ENCODE measurements at regions not wholly inside any gene's neighbourhood (a gene's known extent, or its start where the extent isn't known, plus 50 kb on each side); places are given as distances from the start of the nearest gene placed in this dataset.

DNA sequence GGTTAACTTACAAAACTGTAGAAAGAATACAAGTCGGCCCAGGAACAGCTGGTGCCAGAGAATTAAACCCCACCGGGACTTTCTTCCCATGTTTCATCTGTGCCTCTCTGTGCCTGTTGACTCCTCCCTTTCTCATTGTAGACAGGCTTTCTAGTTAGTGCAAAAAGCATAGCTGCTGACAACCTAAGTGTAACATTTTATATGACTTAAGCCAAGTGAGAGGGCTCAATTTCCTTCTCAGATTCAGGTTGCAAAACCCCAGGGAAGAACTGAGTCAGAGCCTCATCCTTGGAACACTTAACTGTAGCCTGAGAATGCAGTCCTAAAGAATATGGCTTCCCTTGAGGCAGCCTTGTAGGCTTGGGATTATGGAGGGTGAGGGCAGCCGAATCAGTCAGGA lies 302.5 kb upstream of the AZI2 start:
- no peak for TF ChIP-seq EP300 (IDR thresholded peaks at IDR 0.05)
- TF ChIP-seq, protein P1, sequence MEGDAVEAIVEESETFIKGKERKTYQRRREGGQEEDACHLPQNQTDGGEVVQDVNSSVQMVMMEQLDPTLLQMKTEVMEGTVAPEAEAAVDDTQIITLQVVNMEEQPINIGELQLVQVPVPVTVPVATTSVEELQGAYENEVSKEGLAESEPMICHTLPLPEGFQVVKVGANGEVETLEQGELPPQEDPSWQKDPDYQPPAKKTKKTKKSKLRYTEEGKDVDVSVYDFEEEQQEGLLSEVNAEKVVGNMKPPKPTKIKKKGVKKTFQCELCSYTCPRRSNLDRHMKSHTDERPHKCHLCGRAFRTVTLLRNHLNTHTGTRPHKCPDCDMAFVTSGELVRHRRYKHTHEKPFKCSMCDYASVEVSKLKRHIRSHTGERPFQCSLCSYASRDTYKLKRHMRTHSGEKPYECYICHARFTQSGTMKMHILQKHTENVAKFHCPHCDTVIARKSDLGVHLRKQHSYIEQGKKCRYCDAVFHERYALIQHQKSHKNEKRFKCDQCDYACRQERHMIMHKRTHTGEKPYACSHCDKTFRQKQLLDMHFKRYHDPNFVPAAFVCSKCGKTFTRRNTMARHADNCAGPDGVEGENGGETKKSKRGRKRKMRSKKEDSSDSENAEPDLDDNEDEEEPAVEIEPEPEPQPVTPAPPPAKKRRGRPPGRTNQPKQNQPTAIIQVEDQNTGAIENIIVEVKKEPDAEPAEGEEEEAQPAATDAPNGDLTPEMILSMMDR (IDR thresholded peaks at IDR 0.05) = no peak

Data from upper lobe of left lung (tissue), 4 donors.